ENCODE measurements at regions not wholly inside any gene's neighbourhood (a gene's known extent, or its start where the extent isn't known, plus 50 kb on each side); places are given as distances from the start of the nearest gene placed in this dataset.

- no peak for TF ChIP-seq CTCF (IDR thresholded peaks at IDR 0.05; ENCODE audit: unreplicated experiment)
- no peak for DNase-seq (ENCODE audit: unreplicated experiment)
- POLR2A ChIA-PET = interaction anchor here (0.7 kb wide), 1 partner anchor 79 kb away, joined by 4 read pairs; no protein-coding TSS in a partner anchor
- intact Hi-C loops (cut with micrococcal nuclease) = no loop called here
- Mint-ChIP-seq H3K36me3 (ENCODE audit: insufficient read depth, unreplicated experiment) (no peaks in the 10 kb centered on the region), H3K9me3 (ENCODE audit: unreplicated experiment) (peaks cover 7% of the 10 kb centered on the region), H3K4me1 (ENCODE audit: insufficient read depth, unreplicated experiment) (peaks cover 5% of the 10 kb centered on the region), H3K27me3 (ENCODE audit: insufficient read depth, unreplicated experiment) (no peaks in the 10 kb centered on the region), H3K27ac (ENCODE audit: low read depth, unreplicated experiment) (no peak overlapping the region), H3K4me3 (ENCODE audit: unreplicated experiment) (no peak overlapping the region)
- no TSS peak for BruUV-seq (replicated peaks)
- CTCF ChIA-PET = interaction anchor here (0.7 kb wide), 1 partner anchor 130 kb away, joined by 4 read pairs; no protein-coding TSS in a partner anchor
Measured at GRCh38 chr17:70318051-70318450, 148.7 kb downstream of the KCNJ2 start.

- no peak for TF ChIP-seq CTCF (IDR thresholded peaks at IDR 0.05; ENCODE audit: unreplicated experiment)
- Mint-ChIP-seq H3K4me3 (ENCODE audit: unreplicated experiment) (no peak overlapping the region), H3K4me1 (ENCODE audit: insufficient read depth, unreplicated experiment) (peaks cover 5% of the 10 kb centered on the region), H3K27ac (ENCODE audit: low read depth, unreplicated experiment) (no peak overlapping the region), H3K36me3 (ENCODE audit: insufficient read depth, unreplicated experiment) (no peaks in the 10 kb centered on the region), H3K9me3 (ENCODE audit: unreplicated experiment) (peaks cover 7% of the 10 kb centered on the region), H3K27me3 (ENCODE audit: insufficient read depth, unreplicated experiment) (no peaks in the 10 kb centered on the region)
- POLR2A ChIA-PET = interaction anchor here (1.2 kb wide), 1 partner anchor 9 kb away, joined by 3 read pairs; no protein-coding TSS in a partner anchor
- DNase-seq (ENCODE audit: unreplicated experiment) = no peak
- CTCF ChIA-PET = no interaction called here
- intact Hi-C loops (cut with micrococcal nuclease) = no loop called here
- BruUV-seq (replicated peaks) = no TSS peak
Measured at GRCh38 chr17:70319516-70319915, 150.2 kb downstream of the KCNJ2 start.

DNA sequence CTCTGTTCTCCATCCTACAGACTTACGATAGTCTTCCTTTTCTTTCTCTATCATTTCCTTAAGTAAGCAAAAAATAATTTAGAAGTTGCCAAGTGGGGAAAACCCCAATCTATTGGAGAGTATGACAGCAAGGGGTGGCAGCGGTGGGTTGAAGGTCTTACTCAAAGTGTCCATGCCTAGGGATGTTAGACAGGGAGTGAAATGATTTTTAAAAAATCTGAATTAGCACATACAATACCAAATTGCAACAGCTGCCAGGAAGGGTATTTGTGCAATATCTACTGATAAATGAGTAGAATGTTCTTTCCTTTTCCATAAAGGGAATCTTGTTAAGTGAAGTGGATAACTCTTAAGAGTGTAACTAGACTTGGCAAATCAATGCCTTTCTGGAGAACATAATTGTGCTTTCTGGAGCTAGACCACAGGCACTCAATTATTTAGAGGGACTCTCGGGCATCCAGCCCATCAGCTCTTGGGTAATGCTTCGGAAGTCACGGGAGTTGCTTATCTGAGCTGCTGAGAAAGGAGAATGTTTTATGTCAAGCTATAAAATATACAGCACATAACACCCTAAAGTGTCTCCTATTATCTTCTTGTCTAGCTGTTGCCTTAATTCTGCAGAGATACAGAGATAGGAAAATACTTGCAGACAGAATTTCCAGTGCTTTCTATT lies 151.5 kb downstream of the KCNJ2 start:
- H3K4me3 Mint-ChIP-seq (ENCODE audit: unreplicated experiment) = no peak overlapping the region
- H3K4me1 Mint-ChIP-seq (ENCODE audit: insufficient read depth, unreplicated experiment) = peaks cover 5% of the 10 kb centered on the region
- peak overlapping the region; percentile 42 for H3K27ac Mint-ChIP-seq (ENCODE audit: low read depth, unreplicated experiment)
- BruUV-seq (replicated peaks) = no TSS peak
- no peaks in the 10 kb centered on the region for H3K36me3 Mint-ChIP-seq (ENCODE audit: insufficient read depth, unreplicated experiment)
- H3K9me3 Mint-ChIP-seq (ENCODE audit: unreplicated experiment) = peaks cover 7% of the 10 kb centered on the region
- ChIA-PET CTCF (interaction anchor here (0.6 kb wide), 1 partner anchor 231 kb away, joined by 4 read pairs; no protein-coding TSS in a partner anchor), POLR2A (interaction anchor here (0.6 to 1.0 kb wide), 2 partner anchors 9 to 183 kb away, joined by 3 to 4 read pairs; no protein-coding TSS in a partner anchor)
- intact Hi-C loops (cut with micrococcal nuclease) = no loop called here
- DNase-seq (ENCODE audit: unreplicated experiment) = no peak
- no peaks in the 10 kb centered on the region for H3K27me3 Mint-ChIP-seq (ENCODE audit: insufficient read depth, unreplicated experiment)
- no peak for TF ChIP-seq CTCF (IDR thresholded peaks at IDR 0.05; ENCODE audit: unreplicated experiment)

DNA sequence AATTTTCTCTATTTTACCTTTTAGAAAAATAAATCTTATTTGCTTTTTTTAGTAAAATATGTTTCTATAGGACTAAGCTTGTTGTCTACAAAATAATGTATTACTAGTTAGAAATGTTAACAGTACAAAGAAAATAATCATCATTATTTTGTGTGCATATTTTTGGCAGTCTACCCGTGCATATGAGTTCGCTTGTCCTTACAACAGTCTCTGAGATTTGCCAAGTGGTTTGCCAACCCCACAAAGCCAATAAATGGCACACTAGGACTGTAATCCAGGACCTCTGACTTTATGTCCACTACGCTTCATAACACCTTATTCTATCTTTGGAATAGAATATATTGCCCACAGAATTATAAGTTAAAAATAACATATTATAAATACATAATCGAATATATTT lies 152.0 kb downstream of the KCNJ2 start:
- BruUV-seq (replicated peaks) = no TSS peak
- POLR2A ChIA-PET = interaction anchor here (1.0 kb wide), 1 partner anchor 9 kb away, joined by 4 read pairs; no protein-coding TSS in a partner anchor
- Mint-ChIP-seq H3K4me3 (ENCODE audit: unreplicated experiment) (no peak overlapping the region), H3K9me3 (ENCODE audit: unreplicated experiment) (peaks cover 7% of the 10 kb centered on the region), H3K36me3 (ENCODE audit: insufficient read depth, unreplicated experiment) (no peaks in the 10 kb centered on the region), H3K4me1 (ENCODE audit: insufficient read depth, unreplicated experiment) (peaks cover 5% of the 10 kb centered on the region), H3K27ac (ENCODE audit: low read depth, unreplicated experiment) (no peak overlapping the region), H3K27me3 (ENCODE audit: insufficient read depth, unreplicated experiment) (no peaks in the 10 kb centered on the region)
- no peak for TF ChIP-seq CTCF (IDR thresholded peaks at IDR 0.05; ENCODE audit: unreplicated experiment)
- intact Hi-C loops (cut with micrococcal nuclease) = no loop called here
- no peak for DNase-seq (ENCODE audit: unreplicated experiment)
- CTCF ChIA-PET = interaction anchor here (0.6 kb wide), 1 partner anchor 231 kb away, joined by 4 read pairs; no protein-coding TSS in a partner anchor

All from MCF 10A (cell line).